Neural crest cell (in vitro differentiated cells): ENCODE measurements at regions not wholly inside any gene's neighbourhood (a gene's known extent, or its start where the extent isn't known, plus 50 kb on each side); places are given as distances from the start of the nearest gene placed in this dataset.

Source experiments
- DNase-seq: peaks from one replicate; pipeline ENCODE4 v3.0.0; 2021; ENCODE audit warnings: low read depth, mixed read lengths, low spot score
- H3K27ac Mint-ChIP-seq: one replicate; pipeline ENCODE4 v1.8.0; 2021; ENCODE audit warnings: mild to moderate bottlenecking, mixed read lengths; ENCODE audit not compliant: unreplicated experiment
- H3K27me3 Mint-ChIP-seq: 2 replicates; pipeline ENCODE4 v1.8.0; 2021; ENCODE audit warnings: low read depth, mild to moderate bottlenecking, mixed read lengths
- H3K36me3 Mint-ChIP-seq: 2 replicates; pipeline ENCODE4 v1.8.0; 2021; ENCODE audit warnings: low read depth, mild to moderate bottlenecking, mixed read lengths
- H3K4me1 Mint-ChIP-seq: 2 replicates; pipeline ENCODE4 v1.8.0; 2021; ENCODE audit warnings: mixed read lengths
- H3K4me3 Mint-ChIP-seq: one replicate; pipeline ENCODE4 v1.8.0; 2021; ENCODE audit warnings: mild to moderate bottlenecking, mixed read lengths
- H3K9me3 Mint-ChIP-seq: 2 replicates; pipeline ENCODE4 v1.8.0; 2021; ENCODE audit warnings: mixed read lengths
- TF ChIP-seq, protein P1 (sequence below): fragments of 200-600 bp; sonication (generic); conservative IDR thresholded peaks from 2 replicates; pipeline ENCODE4 v1.5.0; 2021; ENCODE audit warnings: antibody characterized with exemption, mild to moderate bottlenecking

DNA sequence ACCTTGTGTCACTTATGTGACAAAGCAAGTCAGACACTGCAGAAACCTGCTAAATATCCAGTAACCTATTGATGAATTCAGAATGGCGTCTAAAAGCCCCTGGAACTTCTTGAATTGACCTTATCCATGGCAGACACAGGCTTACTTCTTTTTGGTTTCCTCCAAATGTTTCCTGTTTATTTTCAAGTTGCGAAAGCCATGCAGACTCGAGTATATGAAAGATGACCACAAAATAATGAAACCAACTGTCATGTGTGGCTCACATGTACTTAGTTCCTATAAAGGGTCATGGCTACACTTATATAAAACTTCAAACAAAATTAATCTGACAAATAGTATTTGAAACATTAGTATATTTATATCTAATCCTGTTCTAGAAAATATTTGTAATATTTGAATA, 113.1 kb upstream of the FNDC3A start:
- TF ChIP-seq, protein P1, sequence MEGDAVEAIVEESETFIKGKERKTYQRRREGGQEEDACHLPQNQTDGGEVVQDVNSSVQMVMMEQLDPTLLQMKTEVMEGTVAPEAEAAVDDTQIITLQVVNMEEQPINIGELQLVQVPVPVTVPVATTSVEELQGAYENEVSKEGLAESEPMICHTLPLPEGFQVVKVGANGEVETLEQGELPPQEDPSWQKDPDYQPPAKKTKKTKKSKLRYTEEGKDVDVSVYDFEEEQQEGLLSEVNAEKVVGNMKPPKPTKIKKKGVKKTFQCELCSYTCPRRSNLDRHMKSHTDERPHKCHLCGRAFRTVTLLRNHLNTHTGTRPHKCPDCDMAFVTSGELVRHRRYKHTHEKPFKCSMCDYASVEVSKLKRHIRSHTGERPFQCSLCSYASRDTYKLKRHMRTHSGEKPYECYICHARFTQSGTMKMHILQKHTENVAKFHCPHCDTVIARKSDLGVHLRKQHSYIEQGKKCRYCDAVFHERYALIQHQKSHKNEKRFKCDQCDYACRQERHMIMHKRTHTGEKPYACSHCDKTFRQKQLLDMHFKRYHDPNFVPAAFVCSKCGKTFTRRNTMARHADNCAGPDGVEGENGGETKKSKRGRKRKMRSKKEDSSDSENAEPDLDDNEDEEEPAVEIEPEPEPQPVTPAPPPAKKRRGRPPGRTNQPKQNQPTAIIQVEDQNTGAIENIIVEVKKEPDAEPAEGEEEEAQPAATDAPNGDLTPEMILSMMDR, result no peak
- Mint-ChIP-seq H3K9me3 (no peaks in the 10 kb centered on the region), H3K4me1 (peaks cover 12% of the 10 kb centered on the region), H3K27ac (no peak overlapping the region), H3K27me3 (no peaks in the 10 kb centered on the region), H3K4me3 (no peak overlapping the region), H3K36me3 (no peaks in the 10 kb centered on the region)
- DNase-seq, result no peak

DNA sequence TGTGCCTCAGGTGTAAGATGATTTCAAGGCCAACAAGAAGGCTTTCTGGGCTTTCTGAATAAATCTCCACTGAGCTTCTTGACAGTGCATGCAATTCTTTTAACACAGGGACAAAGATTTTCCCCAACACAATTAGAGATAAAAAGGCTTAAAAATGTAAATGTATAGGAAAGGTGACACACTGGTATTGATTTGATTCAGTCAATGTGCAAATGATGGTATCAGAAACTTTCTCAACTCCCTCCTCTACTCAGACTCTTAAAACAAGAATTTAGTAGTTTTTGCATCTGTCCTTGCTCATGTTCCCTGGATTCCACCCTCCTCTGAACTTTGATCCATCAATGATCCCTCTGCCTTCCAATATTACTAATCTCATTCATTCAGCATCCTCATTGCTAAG, 111.6 kb upstream of the FNDC3A start:
- Mint-ChIP-seq H3K9me3 (no peaks in the 10 kb centered on the region), H3K36me3 (no peaks in the 10 kb centered on the region), H3K4me1 (peaks cover 4% of the 10 kb centered on the region), H3K27me3 (no peaks in the 10 kb centered on the region), H3K4me3 (no peak overlapping the region), H3K27ac (no peak overlapping the region)
- TF ChIP-seq, protein P1, result no peak
- no peak for DNase-seq

DNA sequence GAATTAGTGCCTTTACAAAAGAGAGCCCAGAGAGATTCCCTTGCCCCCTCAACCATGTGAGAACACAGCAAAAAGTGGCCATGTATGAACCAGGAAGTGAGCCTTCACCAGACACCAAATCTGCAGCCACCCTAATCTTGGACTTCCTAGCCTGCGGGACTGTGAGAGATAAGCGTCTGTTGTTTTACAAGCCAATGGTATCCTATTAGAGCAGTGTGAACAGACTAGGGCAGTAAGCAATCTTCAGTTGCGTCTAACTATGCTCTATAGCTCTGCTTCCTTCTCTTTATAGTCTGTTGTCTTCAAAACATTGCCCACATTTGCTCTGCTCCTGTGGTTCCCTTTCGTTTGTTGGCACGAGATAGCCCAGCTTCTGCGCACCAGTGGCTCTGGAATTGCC, 109.5 kb upstream of the FNDC3A start:
- Mint-ChIP-seq H3K4me3 (no peak overlapping the region), H3K27me3 (no peaks in the 10 kb centered on the region), H3K36me3 (no peaks in the 10 kb centered on the region), H3K4me1 (no peaks in the 10 kb centered on the region), H3K27ac (no peak overlapping the region), H3K9me3 (no peaks in the 10 kb centered on the region)
- no peak for DNase-seq
- TF ChIP-seq, protein P1, result no peak

DNA sequence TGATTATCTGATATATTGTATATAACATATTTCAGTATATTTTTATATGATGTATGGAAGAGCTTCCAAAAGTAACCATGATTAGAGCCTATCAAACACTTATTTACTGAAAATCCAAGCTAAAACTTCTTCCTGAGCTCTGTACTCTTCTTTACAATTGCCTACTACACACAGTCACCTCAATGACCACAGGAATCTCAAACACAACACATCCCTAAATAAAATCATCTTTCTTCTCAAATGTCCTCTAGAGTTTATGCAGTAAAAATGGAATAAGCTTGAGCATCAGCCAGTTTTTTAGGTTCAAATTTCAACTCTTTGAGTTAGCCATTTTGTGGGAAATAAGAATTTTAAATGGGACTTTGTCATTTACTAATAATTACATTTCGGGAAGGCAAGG, 102.6 kb upstream of the FNDC3A start:
- peaks cover 34% of the 10 kb centered on the region for H3K27me3 Mint-ChIP-seq
- peaks cover 5% of the 10 kb centered on the region for H3K4me1 Mint-ChIP-seq
- TF ChIP-seq, protein P1, result no peak
- no peak overlapping the region for H3K4me3 Mint-ChIP-seq
- H3K9me3 Mint-ChIP-seq, result no peaks in the 10 kb centered on the region
- H3K36me3 Mint-ChIP-seq, result no peaks in the 10 kb centered on the region
- DNase-seq, result no peak
- no peak overlapping the region for H3K27ac Mint-ChIP-seq

DNA sequence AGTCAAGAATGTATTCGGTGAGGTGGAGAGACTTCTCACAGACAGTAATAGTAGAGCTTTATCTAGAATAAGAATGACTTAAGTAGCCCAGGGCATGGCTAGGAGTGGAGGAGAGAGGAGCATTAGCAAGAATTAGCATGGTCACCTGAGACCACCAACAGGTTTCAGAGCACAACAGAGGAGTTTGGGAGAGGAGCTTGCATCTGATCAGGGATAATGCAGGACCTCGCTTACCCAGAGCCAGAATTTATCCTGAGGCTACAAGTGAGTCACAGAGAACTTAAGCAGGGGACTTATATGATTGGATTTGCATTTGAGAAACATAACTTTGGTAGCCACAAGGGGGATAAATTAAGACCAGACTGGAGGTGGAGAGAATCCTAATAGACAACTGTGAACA, 102.1 kb upstream of the FNDC3A start:
- Mint-ChIP-seq H3K4me1 (peaks cover 5% of the 10 kb centered on the region), H3K4me3 (no peak overlapping the region), H3K9me3 (no peaks in the 10 kb centered on the region), H3K36me3 (no peaks in the 10 kb centered on the region), H3K27ac (no peak overlapping the region), H3K27me3 (peaks cover 34% of the 10 kb centered on the region)
- no peak for DNase-seq
- TF ChIP-seq, protein P1, result peak; percentile 26

DNA sequence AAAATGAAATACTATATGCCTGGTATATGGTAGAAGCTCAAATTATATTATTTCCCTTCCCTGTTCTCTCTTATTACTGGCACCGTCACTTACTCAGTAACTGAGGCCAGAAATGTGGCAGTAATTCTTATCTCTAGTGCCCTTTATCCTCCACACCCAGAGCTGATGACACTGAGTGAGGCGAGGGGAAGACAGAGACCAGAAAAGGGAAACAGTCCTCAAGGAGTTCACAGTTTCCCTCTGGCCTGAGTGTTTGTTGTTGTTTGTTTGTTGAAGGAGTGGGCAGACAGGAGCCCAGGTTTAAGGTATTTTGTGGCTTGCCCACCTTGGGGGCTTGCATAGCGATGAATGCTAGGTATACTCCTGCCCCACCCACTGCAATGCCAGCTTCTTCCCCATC, 101.5 kb upstream of the FNDC3A start:
- peaks cover 5% of the 10 kb centered on the region for H3K4me1 Mint-ChIP-seq
- H3K27me3 Mint-ChIP-seq, result peaks cover 34% of the 10 kb centered on the region
- no peaks in the 10 kb centered on the region for H3K36me3 Mint-ChIP-seq
- no peak for DNase-seq
- H3K9me3 Mint-ChIP-seq, result no peaks in the 10 kb centered on the region
- no peak overlapping the region for H3K27ac Mint-ChIP-seq
- no peak overlapping the region for H3K4me3 Mint-ChIP-seq
- TF ChIP-seq, protein P1, result no peak
